SK-N-SH (cell line): ENCODE measurements at regions not wholly inside any gene's neighbourhood (a gene's known extent, or its start where the extent isn't known, plus 50 kb on each side); places are given as distances from the start of the nearest gene placed in this dataset.

ENCODE experiments used
- CHD2 ChIP-seq: fragments of 150-350 bp; IDR thresholded peaks from 2 replicates; pipeline ENCODE4 v1.6.1; 2018; ENCODE audit warnings: low read length; ENCODE audit not compliant: partially characterized antibody
- EP300 ChIP-seq, 2 experiments: IDR thresholded peaks; 2 replicates each; pipeline versions ENCODE4 v1.4.0 to v1.6.1; 2012; ENCODE audit warnings: borderline replicate concordance in 1 of 2, low read depth in 1 of 2, low read length in 1 of 2
- MAX ChIP-seq: IDR thresholded peaks from 2 replicates; pipeline ENCODE4 v1.4.0; 2012; ENCODE audit warnings: low read depth
- NRF1 ChIP-seq: IDR thresholded peaks from 2 replicates; pipeline ENCODE4 v1.6.1; 2012; ENCODE audit warnings: low read depth, mild to moderate bottlenecking, low read length
- POLR2AphosphoS5 ChIP-seq: IDR thresholded peaks from 2 replicates; pipeline ENCODE4 v1.6.1; 2012; ENCODE audit warnings: low read depth, low read length
- RAD21 ChIP-seq: IDR thresholded peaks from 2 replicates; pipeline ENCODE4 v1.6.1; 2012; ENCODE audit warnings: mild to moderate bottlenecking, low read length
- SIN3A ChIP-seq: IDR thresholded peaks from 2 replicates; pipeline ENCODE4 v1.6.1; 2012; ENCODE audit warnings: low read depth, mild to moderate bottlenecking, low read length, moderate library complexity, borderline replicate concordance
- TEAD4 ChIP-seq: IDR thresholded peaks from 2 replicates; pipeline ENCODE4 v1.4.0; 2012; ENCODE audit warnings: mild to moderate bottlenecking, borderline replicate concordance; ENCODE audit not compliant: insufficient read depth
- YY1 ChIP-seq: IDR thresholded peaks from 2 replicates; pipeline ENCODE4 v1.4.0; 2012; ENCODE audit warnings: low read depth, mild to moderate bottlenecking
- ZBTB33 ChIP-seq: IDR thresholded peaks from 2 replicates; pipeline ENCODE4 v1.4.0; 2012; ENCODE audit warnings: low read depth, borderline replicate concordance
- TF ChIP-seq, protein P1 (sequence below): fragments of 200-600 bp; sonication (generic); IDR thresholded peaks from 2 replicates; pipeline ENCODE4 v1.6.1; 2017; ENCODE audit warnings: antibody characterized with exemption, mild to moderate bottlenecking, moderate library complexity
- TF ChIP-seq, protein P2 (sequence below): fragments of 150-350 bp; IDR thresholded peaks from 2 replicates; pipeline ENCODE4 v1.6.1; 2016; ENCODE audit warnings: mild to moderate bottlenecking, low read depth, low read length
- TF ChIP-seq, protein P3 (sequence below): IDR thresholded peaks from 2 replicates; pipeline ENCODE4; 2012
- TF ChIP-seq, protein P4 (sequence below): IDR thresholded peaks from 2 replicates; pipeline ENCODE4 v1.4.0; 2012; ENCODE audit warnings: low read depth, borderline replicate concordance

DNA sequence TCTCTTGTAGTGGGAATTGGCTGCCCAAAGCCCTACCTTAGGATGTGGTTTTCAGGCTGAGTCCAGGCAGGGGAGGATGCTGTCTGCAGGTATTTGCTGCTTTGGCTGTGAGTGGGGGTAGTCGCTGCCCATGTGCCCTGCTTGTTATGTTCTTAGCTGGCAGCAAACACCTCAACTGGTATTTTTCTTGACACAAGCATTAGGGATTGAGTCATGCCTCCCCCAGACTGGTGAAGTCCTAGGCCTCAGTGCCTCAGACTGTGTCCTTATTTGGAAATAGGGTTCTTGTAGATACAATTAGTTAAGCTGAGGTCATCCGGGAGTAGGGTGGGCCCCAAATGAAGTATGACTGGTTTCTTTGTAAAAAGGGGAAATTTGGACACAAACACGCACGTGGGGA, 808.3 kb upstream of the EEF2KMT start:
- TF ChIP-seq, protein P1, sequence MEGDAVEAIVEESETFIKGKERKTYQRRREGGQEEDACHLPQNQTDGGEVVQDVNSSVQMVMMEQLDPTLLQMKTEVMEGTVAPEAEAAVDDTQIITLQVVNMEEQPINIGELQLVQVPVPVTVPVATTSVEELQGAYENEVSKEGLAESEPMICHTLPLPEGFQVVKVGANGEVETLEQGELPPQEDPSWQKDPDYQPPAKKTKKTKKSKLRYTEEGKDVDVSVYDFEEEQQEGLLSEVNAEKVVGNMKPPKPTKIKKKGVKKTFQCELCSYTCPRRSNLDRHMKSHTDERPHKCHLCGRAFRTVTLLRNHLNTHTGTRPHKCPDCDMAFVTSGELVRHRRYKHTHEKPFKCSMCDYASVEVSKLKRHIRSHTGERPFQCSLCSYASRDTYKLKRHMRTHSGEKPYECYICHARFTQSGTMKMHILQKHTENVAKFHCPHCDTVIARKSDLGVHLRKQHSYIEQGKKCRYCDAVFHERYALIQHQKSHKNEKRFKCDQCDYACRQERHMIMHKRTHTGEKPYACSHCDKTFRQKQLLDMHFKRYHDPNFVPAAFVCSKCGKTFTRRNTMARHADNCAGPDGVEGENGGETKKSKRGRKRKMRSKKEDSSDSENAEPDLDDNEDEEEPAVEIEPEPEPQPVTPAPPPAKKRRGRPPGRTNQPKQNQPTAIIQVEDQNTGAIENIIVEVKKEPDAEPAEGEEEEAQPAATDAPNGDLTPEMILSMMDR: no peak
- TF ChIP-seq EP300 (IDR thresholded peaks at IDR 0.05; ENCODE audit: borderline replicate concordance in 1 of 2, low read depth in 1 of 2, low read length in 1 of 2) (no peak), SIN3A (no peak), POLR2AphosphoS5 (no peak), ZBTB33 (no peak), TEAD4 (no peak), YY1 (no peak), MAX (no peak), NRF1 (no peak), CHD2 (no peak), RAD21 (no peak)
- TF ChIP-seq, protein P2, sequence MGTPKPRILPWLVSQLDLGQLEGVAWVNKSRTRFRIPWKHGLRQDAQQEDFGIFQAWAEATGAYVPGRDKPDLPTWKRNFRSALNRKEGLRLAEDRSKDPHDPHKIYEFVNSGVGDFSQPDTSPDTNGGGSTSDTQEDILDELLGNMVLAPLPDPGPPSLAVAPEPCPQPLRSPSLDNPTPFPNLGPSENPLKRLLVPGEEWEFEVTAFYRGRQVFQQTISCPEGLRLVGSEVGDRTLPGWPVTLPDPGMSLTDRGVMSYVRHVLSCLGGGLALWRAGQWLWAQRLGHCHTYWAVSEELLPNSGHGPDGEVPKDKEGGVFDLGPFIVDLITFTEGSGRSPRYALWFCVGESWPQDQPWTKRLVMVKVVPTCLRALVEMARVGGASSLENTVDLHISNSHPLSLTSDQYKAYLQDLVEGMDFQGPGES: no peak
- TF ChIP-seq, protein P3, sequence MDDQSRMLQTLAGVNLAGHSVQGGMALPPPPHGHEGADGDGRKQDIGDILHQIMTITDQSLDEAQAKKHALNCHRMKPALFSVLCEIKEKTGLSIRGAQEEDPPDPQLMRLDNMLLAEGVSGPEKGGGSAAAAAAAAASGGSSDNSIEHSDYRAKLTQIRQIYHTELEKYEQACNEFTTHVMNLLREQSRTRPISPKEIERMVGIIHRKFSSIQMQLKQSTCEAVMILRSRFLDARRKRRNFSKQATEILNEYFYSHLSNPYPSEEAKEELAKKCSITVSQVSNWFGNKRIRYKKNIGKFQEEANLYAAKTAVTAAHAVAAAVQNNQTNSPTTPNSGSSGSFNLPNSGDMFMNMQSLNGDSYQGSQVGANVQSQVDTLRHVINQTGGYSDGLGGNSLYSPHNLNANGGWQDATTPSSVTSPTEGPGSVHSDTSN: no peak
- TF ChIP-seq, protein P4, sequence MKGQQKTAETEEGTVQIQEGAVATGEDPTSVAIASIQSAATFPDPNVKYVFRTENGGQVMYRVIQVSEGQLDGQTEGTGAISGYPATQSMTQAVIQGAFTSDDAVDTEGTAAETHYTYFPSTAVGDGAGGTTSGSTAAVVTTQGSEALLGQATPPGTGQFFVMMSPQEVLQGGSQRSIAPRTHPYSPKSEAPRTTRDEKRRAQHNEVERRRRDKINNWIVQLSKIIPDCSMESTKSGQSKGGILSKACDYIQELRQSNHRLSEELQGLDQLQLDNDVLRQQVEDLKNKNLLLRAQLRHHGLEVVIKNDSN: no peak
